ENCODE measurements at regions not wholly inside any gene's neighbourhood (a gene's known extent, or its start where the extent isn't known, plus 50 kb on each side); places are given as distances from the start of the nearest gene placed in this dataset.

- Mint-ChIP-seq H3K27me3 (ENCODE audit: low read depth) (no peaks in the 10 kb centered on the region), H3K4me1 (no peaks in the 10 kb centered on the region), H3K9me3 (peaks cover 7% of the 10 kb centered on the region), H3K4me3 (no peak overlapping the region), H3K27ac (no peak overlapping the region), H3K36me3 (no peaks in the 10 kb centered on the region)
- DNase-seq (ENCODE audit: low spot score in 2 of 2, unreplicated experiment in 2 of 2), result no peak
- TF ChIP-seq, protein P1, sequence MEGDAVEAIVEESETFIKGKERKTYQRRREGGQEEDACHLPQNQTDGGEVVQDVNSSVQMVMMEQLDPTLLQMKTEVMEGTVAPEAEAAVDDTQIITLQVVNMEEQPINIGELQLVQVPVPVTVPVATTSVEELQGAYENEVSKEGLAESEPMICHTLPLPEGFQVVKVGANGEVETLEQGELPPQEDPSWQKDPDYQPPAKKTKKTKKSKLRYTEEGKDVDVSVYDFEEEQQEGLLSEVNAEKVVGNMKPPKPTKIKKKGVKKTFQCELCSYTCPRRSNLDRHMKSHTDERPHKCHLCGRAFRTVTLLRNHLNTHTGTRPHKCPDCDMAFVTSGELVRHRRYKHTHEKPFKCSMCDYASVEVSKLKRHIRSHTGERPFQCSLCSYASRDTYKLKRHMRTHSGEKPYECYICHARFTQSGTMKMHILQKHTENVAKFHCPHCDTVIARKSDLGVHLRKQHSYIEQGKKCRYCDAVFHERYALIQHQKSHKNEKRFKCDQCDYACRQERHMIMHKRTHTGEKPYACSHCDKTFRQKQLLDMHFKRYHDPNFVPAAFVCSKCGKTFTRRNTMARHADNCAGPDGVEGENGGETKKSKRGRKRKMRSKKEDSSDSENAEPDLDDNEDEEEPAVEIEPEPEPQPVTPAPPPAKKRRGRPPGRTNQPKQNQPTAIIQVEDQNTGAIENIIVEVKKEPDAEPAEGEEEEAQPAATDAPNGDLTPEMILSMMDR (IDR thresholded peaks at IDR 0.05; ENCODE audit: unreplicated experiment), result no peak
These were observed 466.8 kb upstream of the TECRL start for GRCh38 chr4:64876021-64876420.

GRCh38 chr4:64870558-64870957, 461.3 kb upstream of the TECRL start:
- Mint-ChIP-seq H3K36me3 (no peaks in the 10 kb centered on the region), H3K9me3 (peaks cover 6% of the 10 kb centered on the region), H3K27ac (no peak overlapping the region), H3K27me3 (ENCODE audit: low read depth) (no peaks in the 10 kb centered on the region), H3K4me1 (no peaks in the 10 kb centered on the region), H3K4me3 (no peak overlapping the region)
- no peak for DNase-seq (ENCODE audit: low spot score in 2 of 2, unreplicated experiment in 2 of 2)
- TF ChIP-seq, protein P1 (IDR thresholded peaks at IDR 0.05; ENCODE audit: unreplicated experiment), result no peak

DNA sequence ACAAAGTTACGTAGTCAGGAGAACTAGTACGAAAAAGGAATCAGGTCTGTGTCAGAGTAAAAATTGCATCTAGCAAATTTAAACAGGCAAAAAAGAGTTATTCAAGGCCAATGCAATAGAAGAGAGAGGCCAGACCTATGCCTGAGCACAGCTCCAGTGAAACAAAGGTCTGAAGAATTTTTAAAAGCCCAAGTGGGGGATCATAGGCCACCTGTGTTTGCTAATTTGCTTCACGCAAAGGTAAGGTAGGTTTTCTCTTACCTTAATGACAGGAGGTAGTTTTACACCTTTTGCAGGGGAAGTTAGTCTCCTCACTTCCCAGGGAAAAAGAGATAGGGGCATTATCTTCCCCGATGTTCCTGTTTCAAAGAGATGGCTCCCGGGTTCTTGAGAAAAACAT, 448.6 kb upstream of the TECRL start:
- H3K4me1 Mint-ChIP-seq, result peaks cover 10% of the 10 kb centered on the region
- TF ChIP-seq, protein P1 (IDR thresholded peaks at IDR 0.05; ENCODE audit: unreplicated experiment), result no peak
- no peaks in the 10 kb centered on the region for H3K9me3 Mint-ChIP-seq
- no peaks in the 10 kb centered on the region for H3K36me3 Mint-ChIP-seq
- H3K27me3 Mint-ChIP-seq (ENCODE audit: low read depth), result no peaks in the 10 kb centered on the region
- DNase-seq (ENCODE audit: low spot score in 2 of 2, unreplicated experiment in 2 of 2), result no peak
- H3K27ac Mint-ChIP-seq, result peak overlapping the region; percentile 37
- no peak overlapping the region for H3K4me3 Mint-ChIP-seq

DNA sequence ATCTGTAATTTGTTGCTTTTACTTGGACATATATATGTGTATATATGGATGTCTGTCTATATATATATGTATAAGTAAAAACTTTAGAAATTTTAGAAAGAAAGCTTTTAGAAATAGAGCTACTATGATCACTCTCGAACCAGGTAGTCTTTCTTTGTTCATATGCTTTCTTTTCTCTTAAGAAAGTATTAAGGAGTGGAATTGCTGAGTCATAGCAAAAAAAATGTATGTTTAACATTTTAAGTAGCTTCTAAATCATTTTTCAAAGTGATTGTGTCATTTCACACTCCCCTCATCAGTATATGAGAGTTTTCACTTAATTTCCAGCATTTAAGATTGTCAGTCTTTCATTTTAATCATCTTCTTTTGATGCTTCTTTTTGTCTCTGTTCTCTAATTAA, 447.9 kb upstream of the TECRL start:
- peak overlapping the region; percentile 37 for H3K27ac Mint-ChIP-seq
- no peak for DNase-seq (ENCODE audit: low spot score in 2 of 2, unreplicated experiment in 2 of 2)
- H3K9me3 Mint-ChIP-seq, result no peaks in the 10 kb centered on the region
- TF ChIP-seq, protein P1 (IDR thresholded peaks at IDR 0.05; ENCODE audit: unreplicated experiment), result no peak
- H3K4me1 Mint-ChIP-seq, result peaks cover 10% of the 10 kb centered on the region
- H3K36me3 Mint-ChIP-seq, result no peaks in the 10 kb centered on the region
- H3K4me3 Mint-ChIP-seq, result no peak overlapping the region
- H3K27me3 Mint-ChIP-seq (ENCODE audit: low read depth), result no peaks in the 10 kb centered on the region

DNA sequence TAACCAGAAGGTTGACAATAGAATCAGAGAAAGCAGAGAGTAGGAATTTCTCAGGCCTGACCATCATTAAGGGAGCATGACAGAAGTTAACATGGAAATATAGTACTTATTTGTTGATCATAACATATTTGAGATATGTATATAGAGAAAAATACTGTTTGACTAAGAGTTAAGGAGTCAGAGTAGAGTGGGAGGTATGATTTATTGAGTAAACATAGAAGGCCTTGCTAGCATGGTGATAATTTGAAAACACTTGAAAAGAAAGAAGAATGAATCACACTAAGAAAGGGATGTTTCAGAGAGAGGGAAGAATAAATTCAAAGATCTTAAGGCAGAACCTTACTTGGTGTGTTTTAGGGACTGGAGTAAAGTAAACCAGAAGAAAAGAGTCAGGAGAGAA, 437.2 kb upstream of the TECRL start:
- Mint-ChIP-seq H3K4me1 (peaks cover 7% of the 10 kb centered on the region), H3K36me3 (no peaks in the 10 kb centered on the region), H3K27ac (no peak overlapping the region), H3K9me3 (no peaks in the 10 kb centered on the region), H3K27me3 (ENCODE audit: low read depth) (no peaks in the 10 kb centered on the region), H3K4me3 (no peak overlapping the region)
- TF ChIP-seq, protein P1 (IDR thresholded peaks at IDR 0.05; ENCODE audit: unreplicated experiment), result no peak
- no peak for DNase-seq (ENCODE audit: low spot score in 2 of 2, unreplicated experiment in 2 of 2)

DNA sequence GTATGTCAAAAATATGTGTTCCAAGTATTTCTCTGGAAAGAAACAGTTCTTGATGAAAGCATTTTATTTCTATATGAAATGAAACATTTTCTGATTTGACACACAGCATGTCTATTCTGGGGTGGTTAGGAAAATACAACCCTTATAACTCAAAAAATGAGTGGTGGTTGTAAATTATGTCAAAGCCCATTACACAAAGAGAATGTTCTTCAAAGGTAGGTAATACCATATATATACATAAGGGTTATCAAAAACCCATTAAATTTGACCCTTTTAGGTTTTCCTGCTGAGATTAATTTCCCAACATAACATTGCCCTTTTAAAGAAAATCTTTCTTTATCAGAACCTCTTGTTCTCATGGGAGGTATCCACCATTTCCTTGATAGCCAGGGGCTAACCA, 420.5 kb upstream of the TECRL start:
- H3K4me3 Mint-ChIP-seq, result no peak overlapping the region
- H3K27me3 Mint-ChIP-seq (ENCODE audit: low read depth), result no peaks in the 10 kb centered on the region
- peaks cover 5% of the 10 kb centered on the region for H3K4me1 Mint-ChIP-seq
- H3K9me3 Mint-ChIP-seq, result peaks cover 12% of the 10 kb centered on the region
- DNase-seq (ENCODE audit: low spot score in 2 of 2, unreplicated experiment in 2 of 2), result no peak
- TF ChIP-seq, protein P1 (IDR thresholded peaks at IDR 0.05; ENCODE audit: unreplicated experiment), result no peak
- H3K27ac Mint-ChIP-seq, result no peak overlapping the region
- H3K36me3 Mint-ChIP-seq, result no peaks in the 10 kb centered on the region
